GM12875 (cell line): ENCODE measurements at regions not wholly inside any gene's neighbourhood (a gene's known extent, or its start where the extent isn't known, plus 50 kb on each side); places are given as distances from the start of the nearest gene placed in this dataset.

ENCODE experiments used
- H3K4me3 ChIP-seq: one replicate; pipeline ENCODE4 v1.5.1; 2011; ENCODE audit warnings: low read depth, low read length, control low read depth
- TF ChIP-seq, protein P1 (sequence below): IDR thresholded peaks from 2 replicates; pipeline ENCODE4 v1.5.1; 2011; ENCODE audit warnings: low read depth, mild to moderate bottlenecking, control low read depth, inconsistent platforms, low read length, moderate library complexity, borderline replicate concordance; ENCODE audit not compliant: insufficient read depth

DNA sequence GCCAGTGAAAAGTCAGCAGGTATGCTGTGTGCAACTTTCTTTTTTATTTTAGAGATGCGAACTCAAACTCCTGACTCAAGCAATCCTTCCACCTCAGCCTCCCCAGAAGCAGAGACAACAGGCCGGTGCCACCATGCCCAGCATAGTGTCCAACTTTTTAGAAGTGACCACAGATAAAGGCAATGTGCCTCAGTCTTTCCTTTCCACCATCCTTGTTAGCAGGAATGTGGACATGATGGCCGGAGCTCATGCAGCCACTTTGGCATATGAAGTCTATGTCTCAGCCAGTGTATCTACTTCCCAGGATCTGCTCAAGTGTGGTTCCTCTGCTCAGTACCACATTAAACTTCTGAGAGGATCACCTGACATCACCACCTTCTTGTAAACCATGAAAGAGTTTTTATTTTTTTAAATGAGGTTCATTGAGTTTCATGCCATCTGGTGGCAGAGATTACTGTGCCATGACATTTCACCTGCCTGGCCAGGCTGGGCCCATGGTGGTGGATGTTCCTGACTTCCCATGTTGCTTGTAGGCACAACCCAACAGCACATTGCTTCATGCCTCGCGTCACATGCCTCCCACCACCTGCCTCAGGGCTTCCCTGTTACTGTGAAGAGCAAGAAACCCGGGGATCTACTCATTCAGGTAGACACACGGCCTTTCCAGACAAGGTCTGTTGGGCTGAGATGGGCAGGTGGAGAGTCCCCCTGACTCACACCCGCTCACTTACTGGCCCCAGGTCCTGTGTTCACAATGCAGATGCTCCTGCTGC is 216.5 kb downstream of the LY86 start:
- TF ChIP-seq, protein P1, sequence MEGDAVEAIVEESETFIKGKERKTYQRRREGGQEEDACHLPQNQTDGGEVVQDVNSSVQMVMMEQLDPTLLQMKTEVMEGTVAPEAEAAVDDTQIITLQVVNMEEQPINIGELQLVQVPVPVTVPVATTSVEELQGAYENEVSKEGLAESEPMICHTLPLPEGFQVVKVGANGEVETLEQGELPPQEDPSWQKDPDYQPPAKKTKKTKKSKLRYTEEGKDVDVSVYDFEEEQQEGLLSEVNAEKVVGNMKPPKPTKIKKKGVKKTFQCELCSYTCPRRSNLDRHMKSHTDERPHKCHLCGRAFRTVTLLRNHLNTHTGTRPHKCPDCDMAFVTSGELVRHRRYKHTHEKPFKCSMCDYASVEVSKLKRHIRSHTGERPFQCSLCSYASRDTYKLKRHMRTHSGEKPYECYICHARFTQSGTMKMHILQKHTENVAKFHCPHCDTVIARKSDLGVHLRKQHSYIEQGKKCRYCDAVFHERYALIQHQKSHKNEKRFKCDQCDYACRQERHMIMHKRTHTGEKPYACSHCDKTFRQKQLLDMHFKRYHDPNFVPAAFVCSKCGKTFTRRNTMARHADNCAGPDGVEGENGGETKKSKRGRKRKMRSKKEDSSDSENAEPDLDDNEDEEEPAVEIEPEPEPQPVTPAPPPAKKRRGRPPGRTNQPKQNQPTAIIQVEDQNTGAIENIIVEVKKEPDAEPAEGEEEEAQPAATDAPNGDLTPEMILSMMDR = no peak

DNA sequence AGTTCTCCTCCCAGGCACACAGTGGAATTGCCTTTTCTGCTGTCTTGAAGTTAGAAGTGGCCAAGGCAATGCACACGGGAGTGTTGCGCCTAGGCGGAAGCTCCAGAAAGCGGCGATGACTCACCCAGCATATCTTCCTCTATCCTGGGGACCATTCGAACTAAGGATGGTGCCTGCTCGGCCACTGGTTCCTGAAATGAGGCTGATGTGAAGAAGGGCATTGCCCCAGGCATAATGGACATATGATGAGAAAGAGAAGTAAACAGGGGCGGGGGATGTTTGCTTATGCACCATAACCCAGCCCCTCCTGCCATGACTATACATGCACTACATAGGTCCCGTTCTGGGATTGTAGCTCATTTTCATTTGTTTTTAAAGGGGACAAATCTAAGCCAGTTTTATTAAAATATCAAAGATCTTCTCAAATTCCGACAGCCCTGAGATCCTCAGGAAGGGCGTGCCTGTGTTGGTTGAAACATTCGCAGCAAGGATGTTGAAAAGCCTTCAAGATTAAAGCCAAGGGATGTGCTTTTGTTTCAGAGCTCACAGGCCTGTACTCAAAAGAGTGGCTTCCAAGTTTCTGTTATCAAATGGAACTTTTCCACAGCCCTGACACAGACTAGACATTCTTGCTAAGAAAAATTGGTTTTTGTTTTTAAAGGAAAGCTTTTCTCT is 218.5 kb downstream of the LY86 start:
- TF ChIP-seq, protein P1 = no peak
- no peak overlapping the region for H3K4me3 ChIP-seq

More for the DNA sequence above, 216.5 kb downstream of the LY86 start:
- H3K4me3 ChIP-seq = no peak overlapping the region

DNA sequence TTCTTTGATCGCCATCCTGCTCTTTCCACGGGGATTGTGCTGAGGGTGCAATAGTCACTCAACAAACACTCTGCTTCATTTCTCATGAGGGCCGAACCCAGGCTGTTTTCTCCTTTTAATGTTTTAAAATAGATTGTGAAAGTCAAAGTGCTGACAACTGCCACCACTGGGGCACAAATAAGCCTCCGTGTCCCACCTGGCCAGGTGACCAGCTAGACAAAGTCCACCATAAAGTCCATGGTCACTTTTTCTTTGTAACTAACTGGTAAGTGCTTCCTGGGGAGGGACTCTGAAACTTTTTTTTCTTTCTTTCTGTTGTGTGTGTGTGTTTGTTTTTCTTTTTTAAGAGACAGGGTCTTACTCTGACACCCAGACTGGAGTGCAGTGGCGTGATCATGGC is 219.8 kb downstream of the LY86 start:
- H3K4me3 ChIP-seq = no peak overlapping the region
- TF ChIP-seq, protein P1 = no peak

DNA sequence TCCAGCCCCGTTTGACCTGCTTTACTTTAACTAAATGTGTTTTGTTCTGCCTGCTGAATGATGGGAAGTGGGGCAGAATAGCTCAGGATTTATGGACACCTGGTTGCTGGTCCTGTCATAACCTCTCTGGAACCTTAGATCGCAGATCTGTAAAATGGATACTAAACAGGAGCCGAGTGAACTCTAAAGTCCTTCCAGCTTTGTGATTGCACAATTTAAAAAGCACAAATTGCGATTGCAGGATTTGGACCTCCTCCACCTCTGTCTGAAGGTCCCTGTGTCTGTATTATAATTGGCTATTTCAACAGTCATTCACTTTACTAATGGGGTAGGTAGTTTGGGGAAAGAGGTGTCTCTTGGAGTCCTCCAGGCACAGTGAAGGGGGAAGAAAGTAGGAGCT is 220.4 kb downstream of the LY86 start:
- H3K4me3 ChIP-seq = no peak overlapping the region
- TF ChIP-seq, protein P1 = no peak

DNA sequence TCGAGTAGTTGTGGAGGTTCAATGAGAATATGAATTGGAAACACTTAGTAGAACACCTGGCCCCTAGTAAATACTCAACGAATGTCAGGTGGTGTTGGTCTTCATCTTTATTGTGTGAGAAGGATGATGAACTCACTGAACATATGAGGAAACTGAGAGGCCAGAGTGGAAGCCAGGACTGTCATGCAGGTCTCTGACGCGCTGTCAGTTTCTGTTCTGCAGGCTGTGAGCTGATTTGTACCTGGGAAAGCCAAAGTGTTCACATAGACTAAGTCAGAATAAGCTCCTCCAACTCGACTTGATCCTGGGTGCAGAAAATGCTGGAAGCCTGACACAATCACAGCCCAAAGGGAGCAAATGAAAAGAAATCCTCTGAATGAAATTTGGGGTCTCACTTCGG is 222.2 kb downstream of the LY86 start:
- H3K4me3 ChIP-seq = peak overlapping the region; percentile 13
- TF ChIP-seq, protein P1 = no peak

DNA sequence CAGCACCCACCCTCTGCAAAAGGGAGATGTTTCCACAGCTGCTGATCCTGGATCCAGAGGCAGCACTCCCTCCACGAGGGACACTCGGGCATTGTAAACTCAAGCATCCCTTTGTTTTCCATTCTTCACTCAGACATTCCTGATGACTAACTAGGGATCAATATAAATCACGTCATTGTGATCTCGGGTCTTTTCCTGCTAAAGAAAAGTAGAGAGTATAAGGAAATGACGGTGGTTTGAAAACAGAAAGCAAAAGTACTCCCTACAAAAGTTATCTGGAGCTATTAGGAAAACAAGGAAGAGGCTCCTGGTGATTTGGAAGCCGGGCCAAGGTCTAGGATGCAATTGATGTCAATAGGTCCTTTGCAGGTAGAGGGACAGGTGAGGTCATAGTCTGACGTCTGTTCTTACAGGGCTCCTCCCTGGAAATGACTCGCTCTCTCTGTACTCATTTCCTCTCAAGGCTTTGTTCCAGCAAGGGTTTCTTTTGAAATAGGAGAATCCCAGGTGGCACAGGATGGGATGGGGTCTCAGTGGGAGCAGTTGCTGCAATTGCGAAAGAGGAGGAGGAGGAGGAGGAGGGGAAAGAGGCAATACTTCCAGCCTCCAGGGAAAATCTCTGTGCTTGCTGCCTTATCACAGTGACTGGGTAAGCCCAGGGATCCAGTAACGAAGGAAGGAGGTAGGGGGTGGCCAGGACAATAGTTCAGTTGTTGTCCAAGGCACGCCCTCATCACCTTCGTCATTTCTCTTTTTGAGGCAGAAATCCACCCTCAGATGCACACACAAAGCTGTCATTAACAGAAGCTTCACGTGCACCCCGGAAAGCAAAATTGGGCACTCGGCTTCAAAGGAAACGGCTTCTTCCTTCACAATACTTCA is 222.8 kb downstream of the LY86 start:
- TF ChIP-seq, protein P1 = no peak
- peak overlapping the region; percentile 13 for H3K4me3 ChIP-seq

DNA sequence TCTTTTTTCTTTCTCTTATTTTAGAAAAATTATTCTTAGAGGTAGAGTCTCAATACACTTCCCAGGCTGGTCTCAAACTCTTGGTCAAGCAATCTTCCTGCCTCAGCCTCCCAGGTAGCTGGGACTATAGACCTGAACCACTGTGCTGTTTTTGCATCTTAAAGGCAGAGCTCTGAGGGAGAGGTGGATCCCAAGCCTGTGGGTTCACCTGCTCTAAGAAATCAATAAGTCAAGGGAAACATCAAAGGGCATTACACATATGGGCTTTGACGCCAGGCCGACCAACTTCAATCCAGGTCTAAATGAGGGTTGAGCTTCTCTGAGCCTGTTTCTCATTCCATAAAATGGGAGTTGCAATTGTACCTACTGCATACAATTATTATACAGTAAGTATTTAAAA is 223.9 kb downstream of the LY86 start:
- TF ChIP-seq, protein P1 = no peak
- no peak overlapping the region for H3K4me3 ChIP-seq
